ENCODE measurements at regions not wholly inside any gene's neighbourhood (a gene's known extent, or its start where the extent isn't known, plus 50 kb on each side); places are given as distances from the start of the nearest gene placed in this dataset.

GRCh38 chr21:35351434-35351833 lies 302.3 kb upstream of the RUNX1 start:
- TF ChIP-seq CTCF (IDR thresholded peaks at IDR 0.05) (no peak), POLR2A (IDR thresholded peaks at IDR 0.05) (no peak)

All from adrenal gland (tissue), 5 donors.